Testis (tissue), 2 donors: ENCODE measurements at regions not wholly inside any gene's neighbourhood (a gene's known extent, or its start where the extent isn't known, plus 50 kb on each side); places are given as distances from the start of the nearest gene placed in this dataset.
"Not testable (repeated sequence)": the region's sequence is repeated elsewhere in the genome, so short reads cannot be mapped to it uniquely, and the experiment has no call there.

Experiments
- DNase-seq: peaks from one replicate; pipeline ENCODE4 v3.0.0-alpha.2; 2019
- H3K27ac ChIP-seq, 2 donors: fragments of 200-600 bp; sonication (generic); one replicate each; pipeline ENCODE4 v1.5.1; 2019
- H3K27me3 ChIP-seq: fragments of 200-600 bp; sonication (generic); one replicate; pipeline ENCODE4 v1.5.1; 2019
- H3K36me3 ChIP-seq: fragments of 200-600 bp; sonication (generic); one replicate; pipeline ENCODE4 v1.5.1; 2017; ENCODE audit warnings: low read depth; ENCODE audit errors: missing control alignments
- H3K4me1 ChIP-seq: fragments of 200-600 bp; sonication (generic); one replicate; pipeline ENCODE4 v1.5.1; 2019
- H3K4me3 ChIP-seq, 2 donors: fragments of 200-600 bp; sonication (generic); one replicate each; pipeline ENCODE4 v1.5.1; 2017 to 2019
- H3K9me3 ChIP-seq: fragments of 200-600 bp; sonication (generic); one replicate; pipeline ENCODE4 v1.5.1; 2017
- POLR2A ChIP-seq: fragments of 450-650 bp; IDR thresholded peaks from one replicate; pipeline ENCODE4 v1.6.1; 2017; ENCODE audit warnings: antibody characterized with exemption, mild to moderate bottlenecking, moderate library complexity
- WGBS, 2 donors: methylation state at CpG; one replicate each; pipeline ENCODE4 v1.1.5; 2018; 5-methylcytosine and 5-hydroxymethylcytosine counted together
- intact Hi-C: fragments of 100-400 bp; cut with DNase I; formaldehyde crosslinking; loops from one replicate; pipeline ENCODE4 v1.15.1; 2023; ENCODE audit warnings: low total_unique reads
- TF ChIP-seq, protein P1 (sequence below), 3 experiments: fragments of 450-650 bp in 2 of 3; fragments of 200-600 bp in 1 of 3; sonication (generic) in 1 of 3; IDR thresholded peaks; one replicate each; pipeline ENCODE4 v1.5.1; 2016 to 2019; ENCODE audit warnings: antibody characterized with exemption in 3 of 3, mild to moderate bottlenecking in 2 of 3, moderate library complexity in 1 of 3

DNA sequence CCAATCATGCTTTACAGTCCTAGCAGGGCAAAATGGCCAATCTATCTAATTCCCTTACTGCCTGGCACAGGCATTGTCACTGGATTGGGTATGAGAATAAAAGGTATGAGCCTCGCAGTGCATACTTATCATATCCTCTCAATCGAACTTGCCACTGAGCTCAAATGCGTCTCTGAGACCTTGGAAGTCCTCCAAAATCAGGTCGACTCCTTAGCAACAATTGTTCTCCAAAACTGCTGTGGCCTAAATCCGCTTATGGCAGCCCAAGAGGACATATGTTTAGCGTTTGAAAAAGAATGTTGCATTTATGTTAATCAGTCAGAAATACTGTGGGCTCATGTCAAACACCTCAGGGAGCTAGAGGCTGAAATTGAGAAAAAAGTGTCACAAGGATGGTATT lies 69.7 kb downstream of the SPIN4 start:
- no peak overlapping the region for H3K27ac ChIP-seq
- H3K27me3 ChIP-seq = no peaks in the 10 kb centered on the region
- no peak for DNase-seq
- no peaks in the 10 kb centered on the region for H3K9me3 ChIP-seq
- WGBS, 2 donors = 44 to 59% methylated on average over 3 to 6 of the region's 6 CpGs
- intact Hi-C loops = no loop called here
- H3K4me1 ChIP-seq = no peaks in the 10 kb centered on the region
- H3K36me3 ChIP-seq = no peaks in the 10 kb centered on the region
- no peak overlapping the region for H3K4me3 ChIP-seq
- TF ChIP-seq, protein P1, sequence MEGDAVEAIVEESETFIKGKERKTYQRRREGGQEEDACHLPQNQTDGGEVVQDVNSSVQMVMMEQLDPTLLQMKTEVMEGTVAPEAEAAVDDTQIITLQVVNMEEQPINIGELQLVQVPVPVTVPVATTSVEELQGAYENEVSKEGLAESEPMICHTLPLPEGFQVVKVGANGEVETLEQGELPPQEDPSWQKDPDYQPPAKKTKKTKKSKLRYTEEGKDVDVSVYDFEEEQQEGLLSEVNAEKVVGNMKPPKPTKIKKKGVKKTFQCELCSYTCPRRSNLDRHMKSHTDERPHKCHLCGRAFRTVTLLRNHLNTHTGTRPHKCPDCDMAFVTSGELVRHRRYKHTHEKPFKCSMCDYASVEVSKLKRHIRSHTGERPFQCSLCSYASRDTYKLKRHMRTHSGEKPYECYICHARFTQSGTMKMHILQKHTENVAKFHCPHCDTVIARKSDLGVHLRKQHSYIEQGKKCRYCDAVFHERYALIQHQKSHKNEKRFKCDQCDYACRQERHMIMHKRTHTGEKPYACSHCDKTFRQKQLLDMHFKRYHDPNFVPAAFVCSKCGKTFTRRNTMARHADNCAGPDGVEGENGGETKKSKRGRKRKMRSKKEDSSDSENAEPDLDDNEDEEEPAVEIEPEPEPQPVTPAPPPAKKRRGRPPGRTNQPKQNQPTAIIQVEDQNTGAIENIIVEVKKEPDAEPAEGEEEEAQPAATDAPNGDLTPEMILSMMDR (IDR thresholded peaks at IDR 0.05) = no peak
- no peak for TF ChIP-seq POLR2A

DNA sequence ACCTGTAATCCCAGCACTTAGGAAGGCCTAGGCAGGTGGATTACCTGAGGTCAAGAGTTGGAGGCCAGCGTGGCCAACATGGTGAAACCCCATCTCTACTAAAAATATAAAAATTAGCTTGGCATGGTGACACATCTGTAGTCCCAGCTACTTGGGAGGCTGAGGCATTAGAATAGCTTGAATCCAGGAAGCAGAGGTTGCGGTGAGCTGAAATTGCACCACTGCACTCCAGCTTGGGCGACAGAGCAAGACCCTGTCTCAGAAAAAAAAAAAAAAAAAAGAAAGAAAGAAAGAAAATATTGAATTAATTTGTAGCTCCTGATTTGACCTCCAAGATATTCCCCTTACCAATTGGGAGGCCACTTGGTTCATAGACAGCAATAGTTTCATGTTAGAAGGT lies 73.7 kb downstream of the SPIN4 start:
- H3K27me3 ChIP-seq, H3K27ac ChIP-seq, H3K4me1 ChIP-seq, intact Hi-C loops, H3K36me3 ChIP-seq, H3K4me3 ChIP-seq, H3K9me3 ChIP-seq, DNase-seq: not testable (repeated sequence)
- WGBS, 2 donors = 83 to 97% methylated on average over 2 to 3 of the region's 3 CpGs

DNA sequence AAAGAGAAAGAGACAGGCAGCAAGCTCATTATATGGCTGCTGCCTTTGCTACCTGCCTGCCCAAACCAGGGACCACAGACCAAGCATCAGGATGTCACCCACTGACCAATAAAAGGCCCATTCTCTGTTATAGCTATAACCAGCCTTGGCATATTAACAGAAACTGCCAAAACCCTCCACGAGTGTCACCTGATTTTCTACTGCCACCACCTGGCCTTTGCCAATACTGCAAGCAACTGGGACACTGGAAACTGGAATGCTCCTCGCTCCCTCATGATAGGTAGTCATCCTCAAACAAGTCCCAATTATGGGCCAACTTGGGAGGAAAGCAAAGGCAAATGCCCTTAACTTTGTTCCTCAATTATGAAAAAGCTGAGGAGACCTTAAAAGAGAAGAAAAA lies 76.0 kb downstream of the SPIN4 start:
- H3K36me3 ChIP-seq = no peaks in the 10 kb centered on the region
- WGBS, 2 donors = 40 to 44% methylated on average over 2 of the region's 2 CpGs
- DNase-seq = peak; percentile 23
- TF ChIP-seq POLR2A = no peak
- TF ChIP-seq, protein P1 (IDR thresholded peaks at IDR 0.05) = peak in 1 of 3 experiments; percentile 23
- H3K27me3 ChIP-seq = no peaks in the 10 kb centered on the region
- intact Hi-C loops = no loop called here
- H3K4me3 ChIP-seq = no peak overlapping the region
- H3K9me3 ChIP-seq = no peaks in the 10 kb centered on the region
- H3K4me1 ChIP-seq = no peaks in the 10 kb centered on the region
- no peak overlapping the region for H3K27ac ChIP-seq

DNA sequence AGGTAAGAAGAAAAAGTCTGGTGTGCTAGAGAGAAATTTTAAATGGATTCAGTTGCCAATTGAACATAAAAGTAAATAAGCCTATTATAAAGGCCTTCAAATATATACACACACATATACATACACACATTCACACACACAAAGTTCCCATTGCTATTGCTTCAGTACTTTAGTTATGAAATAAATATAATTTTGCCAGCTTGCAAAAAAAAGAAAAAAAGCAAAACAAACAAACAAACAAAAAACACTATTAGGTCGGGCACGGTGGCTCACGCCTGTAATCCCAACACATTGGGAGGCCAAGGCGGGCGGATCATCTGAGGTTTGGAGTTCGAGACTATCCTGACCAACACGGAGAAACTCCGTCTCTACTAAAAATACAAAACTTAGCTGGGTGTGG lies 80.3 kb downstream of the SPIN4 start:
- Histone ChIP-seq H3K4me3 (no peak overlapping the region), H3K27ac (no peak overlapping the region), H3K4me1 (no peaks in the 10 kb centered on the region), H3K27me3 (no peaks in the 10 kb centered on the region), H3K9me3 (no peaks in the 10 kb centered on the region), H3K36me3 (no peaks in the 10 kb centered on the region)
- no peak for DNase-seq
- WGBS, 2 donors = 63 to 85% methylated on average over 5 to 8 of the region's 8 CpGs
- intact Hi-C loops = no loop called here
- TF ChIP-seq POLR2A = no peak
- TF ChIP-seq, protein P1 (IDR thresholded peaks at IDR 0.05) = no peak

DNA sequence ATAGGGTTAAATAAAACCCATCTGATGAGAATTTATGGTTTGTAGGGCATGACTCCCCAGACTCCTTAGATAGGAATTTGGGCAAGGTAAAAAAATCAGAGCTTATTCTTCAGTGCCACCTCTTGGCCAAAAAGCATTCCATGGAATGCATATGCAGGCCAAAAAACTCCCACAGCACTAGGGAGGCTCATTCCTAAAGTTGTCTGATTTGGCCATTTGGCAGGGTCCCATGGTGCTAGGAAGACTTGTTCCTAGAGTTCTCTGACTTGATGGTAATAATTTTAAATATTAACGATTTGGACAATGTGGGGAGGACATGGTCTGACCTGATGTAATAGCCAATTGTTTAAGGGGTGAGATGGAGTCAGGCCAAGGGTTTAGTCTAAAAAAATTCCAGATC lies 93.0 kb downstream of the SPIN4 start:
- intact Hi-C loops = no loop called here
- H3K27ac ChIP-seq = no peak overlapping the region
- no peaks in the 10 kb centered on the region for H3K9me3 ChIP-seq
- H3K36me3 ChIP-seq = no peaks in the 10 kb centered on the region
- DNase-seq = no peak
- no peak overlapping the region for H3K4me3 ChIP-seq
- no peaks in the 10 kb centered on the region for H3K27me3 ChIP-seq
- H3K4me1 ChIP-seq = no peaks in the 10 kb centered on the region
- WGBS, 2 donors = 14 to 33% methylated on average over 1 of the region's 1 CpG
- TF ChIP-seq, protein P1 (IDR thresholded peaks at IDR 0.05) = no peak
- TF ChIP-seq POLR2A = no peak
